Pons (tissue), 1 donor: ENCODE measurements at regions not wholly inside any gene's neighbourhood (a gene's known extent, or its start where the extent isn't known, plus 50 kb on each side); places are given as distances from the start of the nearest gene placed in this dataset.
"Not testable (repeated sequence)": the region's sequence is repeated elsewhere in the genome, so short reads cannot be mapped to it uniquely, and the experiment has no call there.

Source experiments
- DNase-seq: peaks from one replicate; pipeline ENCODE4 v3.0.0-alpha.2; 2016; ENCODE audit warnings: low spot score

- no peak for DNase-seq
These were observed 329.7 kb upstream of the RGS6 start for GRCh38 chr14:71602524-71602923.

DNA sequence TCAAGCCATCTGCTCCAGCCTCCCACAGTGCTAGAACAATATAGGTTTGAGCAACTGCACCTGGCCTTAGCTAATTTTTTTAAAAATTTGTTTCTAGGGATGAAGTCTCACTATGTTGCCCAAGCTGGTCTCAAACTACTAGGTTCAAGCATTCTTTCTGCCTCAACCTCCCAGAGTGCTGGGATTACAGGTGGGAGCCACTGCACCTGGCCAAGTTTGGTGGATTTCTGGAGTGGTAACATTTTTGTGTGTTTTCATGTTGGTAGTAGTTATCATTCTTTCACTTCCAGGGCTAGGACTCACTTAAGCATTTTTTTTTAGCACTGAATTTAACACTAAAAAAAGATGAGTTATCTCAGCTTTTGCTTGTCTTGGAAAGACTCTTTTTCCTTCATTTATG lies 328.0 kb upstream of the RGS6 start:
- no peak for DNase-seq

- no peak for DNase-seq
These were observed 326.2 kb upstream of the RGS6 start for GRCh38 chr14:71606064-71606463.

DNA sequence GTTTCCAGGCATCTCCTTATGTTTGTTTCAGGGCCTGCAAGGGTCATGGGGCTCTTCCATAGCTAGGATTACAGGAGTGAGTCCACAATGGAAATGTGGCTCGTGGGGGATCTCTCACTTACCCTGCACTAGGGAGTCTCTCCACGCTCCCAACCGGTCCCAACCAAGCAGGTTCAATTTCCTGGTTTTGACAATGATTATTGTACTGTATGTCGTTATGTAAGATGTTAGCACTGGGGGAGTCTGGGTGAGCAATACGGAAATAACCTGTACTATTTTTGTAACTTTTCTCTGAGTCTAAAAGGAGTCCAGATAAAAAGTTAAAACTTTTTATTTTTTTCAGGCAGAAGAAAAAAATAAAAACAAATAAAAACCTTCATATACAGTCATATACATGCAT lies 325.7 kb upstream of the RGS6 start:
- DNase-seq = no peak

DNA sequence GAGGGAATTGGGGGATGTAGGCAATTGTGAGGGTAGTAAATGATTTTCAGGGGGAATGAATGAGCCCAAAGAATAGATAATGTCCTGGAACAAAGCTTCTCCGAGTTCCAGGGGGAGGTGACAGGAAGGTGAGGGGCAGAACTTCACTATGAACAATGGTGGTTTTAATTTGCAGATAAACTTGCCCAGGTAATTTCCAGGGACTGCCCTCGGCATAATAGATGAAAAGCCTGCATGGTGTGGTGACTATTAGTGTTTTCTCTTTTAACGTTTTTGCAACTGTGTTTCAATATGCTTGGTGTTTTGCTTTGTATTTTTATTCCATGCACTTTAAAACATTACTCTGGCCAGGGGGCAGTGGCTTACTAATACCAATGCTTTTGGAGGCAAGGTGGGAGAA lies 325.2 kb upstream of the RGS6 start:
- DNase-seq = no peak

- no peak for DNase-seq
These were observed 322.1 kb upstream of the RGS6 start for GRCh38 chr14:71610149-71610548.

DNA sequence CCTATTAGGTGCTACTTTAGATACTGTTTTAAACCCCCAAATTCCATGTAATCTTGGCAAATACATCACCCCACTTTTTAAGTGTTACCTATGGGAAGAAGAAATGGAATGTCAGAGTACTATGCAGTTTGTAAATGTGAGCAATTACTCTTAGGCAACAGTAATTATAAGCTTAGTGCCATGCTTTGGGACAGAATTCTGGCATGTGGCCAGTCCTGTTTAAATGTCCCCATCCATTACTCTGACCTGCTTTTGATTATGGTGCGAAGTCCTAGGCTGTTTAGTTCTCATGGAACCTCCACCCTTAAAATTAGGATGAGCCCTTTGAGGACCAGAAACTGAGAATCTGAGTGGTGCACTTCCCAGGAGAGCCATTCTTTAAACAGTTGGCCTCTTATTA lies 321.4 kb upstream of the RGS6 start:
- no peak for DNase-seq

DNA sequence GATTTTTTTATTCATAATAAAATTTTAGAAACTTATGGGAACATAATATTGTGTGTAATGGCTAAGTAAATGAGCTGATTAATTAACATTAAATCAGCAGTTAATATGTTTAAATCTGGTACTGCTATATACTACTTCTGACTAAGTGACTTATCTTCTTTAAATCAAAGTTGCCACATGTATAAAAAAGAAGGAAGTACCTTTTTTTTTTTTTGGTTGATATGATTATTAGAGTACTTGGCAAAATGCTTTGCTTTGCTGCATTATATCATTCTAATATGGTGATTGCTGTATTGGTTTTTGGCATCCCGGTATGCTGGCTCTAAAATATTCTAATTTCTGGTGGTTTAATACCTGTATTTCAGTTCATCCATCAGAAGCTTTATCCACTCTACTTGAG lies 319.1 kb upstream of the RGS6 start:
- DNase-seq = no peak

GRCh38 chr14:71616013-71616412 lies 316.2 kb upstream of the RGS6 start:
- no peak for DNase-seq

DNA sequence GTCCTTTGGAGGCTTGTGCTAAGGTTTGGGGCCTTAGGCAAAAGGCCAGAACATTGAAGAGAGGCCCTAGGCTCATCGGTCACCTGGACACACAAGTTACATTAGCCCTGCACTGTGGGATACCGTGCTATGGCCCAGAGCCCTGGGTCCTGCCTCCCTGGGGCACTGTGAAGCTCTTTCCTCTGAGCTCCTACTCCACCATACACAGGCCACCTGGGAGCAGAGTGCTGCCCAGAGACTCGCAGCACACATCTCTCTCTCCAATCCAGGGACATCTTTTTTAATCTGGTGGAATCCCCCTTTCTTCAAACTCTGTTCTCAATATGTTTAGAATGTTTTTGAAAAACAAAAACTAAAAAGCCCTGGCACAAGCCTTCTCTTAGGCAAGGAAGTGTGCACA lies 314.2 kb upstream of the RGS6 start:
- no peak for DNase-seq

- no peak for DNase-seq
These were observed 313.5 kb upstream of the RGS6 start for GRCh38 chr14:71618716-71619115.

GRCh38 chr14:71619472-71619871 lies 312.8 kb upstream of the RGS6 start:
- DNase-seq = no peak

- no peak for DNase-seq
These were observed 311.8 kb upstream of the RGS6 start for GRCh38 chr14:71620401-71620800.

GRCh38 chr14:71621276-71621675 lies 311.0 kb upstream of the RGS6 start:
- DNase-seq = no peak

DNA sequence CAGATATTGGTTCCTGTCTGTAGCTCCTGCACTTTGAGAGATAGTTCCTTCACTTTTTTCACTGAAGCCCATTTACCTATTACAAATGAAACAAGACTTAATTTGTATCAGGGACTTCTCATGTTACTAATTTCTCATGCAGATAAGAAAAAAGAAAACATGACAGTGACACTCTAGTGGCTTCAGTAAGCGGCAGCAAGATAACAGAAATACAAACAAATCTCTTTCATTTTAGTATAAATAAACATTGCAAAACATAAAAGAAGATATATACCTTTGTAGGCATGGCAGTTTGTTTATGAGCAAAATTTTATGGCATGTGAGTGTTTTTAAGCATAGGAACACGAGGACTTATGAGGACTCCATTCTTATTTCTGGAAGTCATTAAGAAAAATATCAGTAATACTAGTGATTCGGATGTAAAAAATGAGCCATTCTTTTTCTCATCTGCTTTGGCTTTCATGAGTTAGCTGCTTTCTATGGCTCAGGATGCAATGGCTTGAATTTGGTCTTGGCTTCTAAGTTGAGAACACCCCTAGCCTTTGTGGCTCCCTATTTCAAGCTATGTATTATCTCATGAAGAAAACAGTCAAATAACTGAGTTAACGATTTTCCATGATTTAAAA lies 310.1 kb upstream of the RGS6 start:
- DNase-seq = no peak

DNA sequence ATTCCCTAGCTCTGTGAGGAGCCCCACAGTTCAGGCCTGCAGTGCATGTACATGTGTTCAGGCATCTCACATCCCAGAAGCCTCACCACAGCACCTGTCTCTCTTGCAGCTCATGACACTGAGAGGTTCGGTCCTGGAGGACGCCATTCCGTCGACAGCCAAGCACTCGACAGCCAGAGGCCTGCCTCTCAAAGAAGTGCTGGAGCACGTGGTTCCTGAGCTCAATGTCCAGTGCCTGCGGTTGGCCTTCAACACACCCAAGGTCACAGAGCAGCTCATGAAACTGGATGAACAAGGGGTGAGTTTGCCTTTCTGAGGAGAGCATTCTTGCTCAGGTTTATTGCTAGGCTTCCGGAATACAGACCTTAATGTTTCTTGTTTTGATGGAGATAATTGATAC lies 308.3 kb upstream of the RGS6 start:
- no peak for DNase-seq

DNA sequence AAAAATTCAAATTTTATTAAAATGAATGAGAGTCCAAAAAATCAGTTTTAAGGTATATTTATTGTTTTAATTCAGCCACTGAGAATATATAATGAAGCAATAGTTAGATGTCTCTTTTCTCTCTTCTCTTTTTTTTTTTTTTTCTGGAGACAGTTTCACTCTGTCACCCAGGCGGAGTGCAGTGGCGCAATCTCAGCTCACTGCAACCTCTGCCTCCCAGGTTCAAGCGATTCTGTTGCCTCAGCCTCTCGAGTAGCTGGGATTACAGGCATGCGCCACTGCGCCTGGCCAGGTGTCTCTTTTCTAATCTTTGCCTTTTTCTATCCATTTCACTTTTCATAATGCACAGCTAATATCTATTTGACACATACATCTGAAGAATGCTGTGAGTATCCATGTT lies 307.1 kb upstream of the RGS6 start:
- DNase-seq = no peak

- no peak for DNase-seq
These were observed 306.1 kb upstream of the RGS6 start for GRCh38 chr14:71625891-71626701.

GRCh38 chr14:71628433-71628832 lies 303.8 kb upstream of the RGS6 start:
- DNase-seq = no peak

DNA sequence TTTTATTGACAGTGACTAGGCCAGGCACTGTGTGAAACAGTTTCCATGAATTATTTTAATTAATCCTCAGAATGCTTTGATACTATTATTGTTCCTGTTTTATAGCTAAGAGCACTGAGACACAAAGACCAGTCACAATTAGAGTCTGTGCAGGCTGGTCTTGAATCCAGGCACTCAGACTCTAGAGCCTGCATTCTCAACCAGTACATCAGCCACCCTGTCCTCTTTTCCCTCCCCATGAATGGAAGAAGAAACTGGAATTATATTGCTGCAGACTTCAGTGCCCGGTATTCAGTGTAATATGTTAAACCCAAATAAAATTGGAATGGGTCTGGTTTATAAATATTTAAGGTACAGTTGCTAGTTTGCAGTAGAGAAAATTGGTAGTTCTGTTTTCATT lies 303.0 kb upstream of the RGS6 start:
- DNase-seq = no peak

DNA sequence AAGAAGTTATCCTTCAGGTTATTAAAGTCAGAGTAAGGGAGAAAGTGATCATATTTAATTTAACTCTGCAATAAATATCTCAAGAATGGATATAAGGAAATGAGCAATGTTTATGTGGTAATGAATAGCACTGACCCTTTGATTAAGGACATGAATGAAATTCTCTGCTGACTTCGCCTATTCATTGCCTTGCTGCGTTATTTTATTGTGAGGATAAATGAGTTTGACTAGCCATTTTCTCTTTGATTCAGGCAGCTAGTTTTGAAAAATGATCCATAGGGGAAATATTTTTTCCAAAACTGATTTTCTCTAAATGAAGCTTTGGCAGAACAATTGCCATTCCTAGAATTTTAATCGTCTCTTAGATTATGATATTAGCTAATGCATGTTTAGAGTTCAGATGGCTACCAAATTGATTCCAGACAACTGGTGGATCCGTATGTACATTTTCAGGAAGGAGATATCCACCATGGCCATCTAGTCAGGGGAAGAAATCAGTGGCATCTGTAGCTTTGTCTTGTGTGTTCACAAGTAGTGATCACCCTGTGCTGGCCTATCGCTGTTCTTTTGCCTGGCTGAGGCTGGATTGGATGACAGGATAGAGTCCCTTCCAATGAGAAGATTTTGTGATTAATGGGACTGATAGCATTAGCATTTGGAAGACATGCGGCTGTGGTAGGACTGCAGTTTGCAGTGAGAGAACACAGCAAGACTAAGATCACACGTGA lies 302.3 kb upstream of the RGS6 start:
- no peak for DNase-seq

- DNase-seq = not testable (repeated sequence)
These were observed 301.2 kb upstream of the RGS6 start for GRCh38 chr14:71631030-71631429.

GRCh38 chr14:71632440-71632946 lies 299.7 kb upstream of the RGS6 start:
- no peak for DNase-seq
